PC-9 (cell line): ENCODE measurements at regions not wholly inside any gene's neighbourhood (a gene's known extent, or its start where the extent isn't known, plus 50 kb on each side); places are given as distances from the start of the nearest gene placed in this dataset.

Experiments used
- EZH2 ChIP-seq: fragments of 200-600 bp; sonication (generic); IDR thresholded peaks from 2 replicates; pipeline ENCODE4 v1.8.0; 2017; ENCODE audit warnings: antibody characterized with exemption, low read depth
- TF ChIP-seq, protein P1 (sequence below): fragments of 200-600 bp; sonication (generic); conservative IDR thresholded peaks from 2 replicates; pipeline ENCODE4 v1.6.1; 2017; ENCODE audit warnings: mixed run types, antibody characterized with exemption, mild to moderate bottlenecking, moderate library complexity

DNA sequence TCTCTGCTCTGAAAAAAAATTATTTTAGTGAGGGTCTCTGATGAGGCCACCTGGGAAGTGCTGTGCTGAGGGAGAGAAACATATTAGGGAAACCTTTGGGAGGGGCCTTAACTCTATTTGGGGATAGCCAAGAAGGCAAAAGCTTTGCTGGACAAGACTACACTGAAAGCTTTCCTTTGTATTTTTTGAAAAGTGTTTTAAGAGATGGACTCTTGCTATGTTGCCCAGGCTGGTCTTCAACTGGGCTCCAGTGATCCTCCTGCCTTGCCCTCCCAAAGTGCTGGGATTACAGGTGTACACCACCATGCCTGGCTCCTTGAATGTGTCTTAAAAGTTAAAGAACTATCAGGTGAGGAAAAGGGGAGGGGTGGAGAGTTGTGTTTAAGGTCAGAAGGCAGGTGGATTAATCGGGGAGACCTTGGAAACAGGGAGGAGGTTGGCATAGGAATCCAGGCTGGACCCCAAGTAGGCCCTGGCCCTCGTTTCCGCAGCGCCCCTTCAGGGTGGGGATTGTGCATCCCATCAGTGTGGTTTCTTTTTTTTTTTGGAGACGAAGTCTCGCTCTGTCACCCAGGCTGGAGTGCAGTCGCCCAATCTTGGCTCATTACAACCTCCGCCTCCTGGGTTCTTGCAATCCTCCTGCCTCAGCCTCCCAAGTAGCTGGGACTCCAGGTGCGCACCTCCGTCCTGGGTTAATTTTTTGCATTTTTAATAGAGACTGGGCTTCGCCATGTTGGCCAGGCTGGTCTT is 92.1 kb downstream of the MYCN start:
- TF ChIP-seq, protein P1, sequence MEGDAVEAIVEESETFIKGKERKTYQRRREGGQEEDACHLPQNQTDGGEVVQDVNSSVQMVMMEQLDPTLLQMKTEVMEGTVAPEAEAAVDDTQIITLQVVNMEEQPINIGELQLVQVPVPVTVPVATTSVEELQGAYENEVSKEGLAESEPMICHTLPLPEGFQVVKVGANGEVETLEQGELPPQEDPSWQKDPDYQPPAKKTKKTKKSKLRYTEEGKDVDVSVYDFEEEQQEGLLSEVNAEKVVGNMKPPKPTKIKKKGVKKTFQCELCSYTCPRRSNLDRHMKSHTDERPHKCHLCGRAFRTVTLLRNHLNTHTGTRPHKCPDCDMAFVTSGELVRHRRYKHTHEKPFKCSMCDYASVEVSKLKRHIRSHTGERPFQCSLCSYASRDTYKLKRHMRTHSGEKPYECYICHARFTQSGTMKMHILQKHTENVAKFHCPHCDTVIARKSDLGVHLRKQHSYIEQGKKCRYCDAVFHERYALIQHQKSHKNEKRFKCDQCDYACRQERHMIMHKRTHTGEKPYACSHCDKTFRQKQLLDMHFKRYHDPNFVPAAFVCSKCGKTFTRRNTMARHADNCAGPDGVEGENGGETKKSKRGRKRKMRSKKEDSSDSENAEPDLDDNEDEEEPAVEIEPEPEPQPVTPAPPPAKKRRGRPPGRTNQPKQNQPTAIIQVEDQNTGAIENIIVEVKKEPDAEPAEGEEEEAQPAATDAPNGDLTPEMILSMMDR, result no peak
- no peak for TF ChIP-seq EZH2
